B cell (primary cell): ENCODE measurements at regions not wholly inside any gene's neighbourhood (a gene's known extent, or its start where the extent isn't known, plus 50 kb on each side); places are given as distances from the start of the nearest gene placed in this dataset.

Source experiments
- EZH2 ChIP-seq: IDR thresholded peaks from 2 replicates; pipeline ENCODE4 v1.6.1; 2012; ENCODE audit warnings: borderline replicate concordance, low read depth, mild to moderate bottlenecking, moderate library complexity, low read length; ENCODE audit not compliant: insufficient read depth, poor library complexity, severe bottlenecking
- TF ChIP-seq, protein P1 (sequence below): fragments of 200-600 bp; IDR thresholded peaks from one replicate; pipeline ENCODE4 v1.8.0; 2022; ENCODE audit warnings: antibody characterized with exemption, mild to moderate bottlenecking

DNA sequence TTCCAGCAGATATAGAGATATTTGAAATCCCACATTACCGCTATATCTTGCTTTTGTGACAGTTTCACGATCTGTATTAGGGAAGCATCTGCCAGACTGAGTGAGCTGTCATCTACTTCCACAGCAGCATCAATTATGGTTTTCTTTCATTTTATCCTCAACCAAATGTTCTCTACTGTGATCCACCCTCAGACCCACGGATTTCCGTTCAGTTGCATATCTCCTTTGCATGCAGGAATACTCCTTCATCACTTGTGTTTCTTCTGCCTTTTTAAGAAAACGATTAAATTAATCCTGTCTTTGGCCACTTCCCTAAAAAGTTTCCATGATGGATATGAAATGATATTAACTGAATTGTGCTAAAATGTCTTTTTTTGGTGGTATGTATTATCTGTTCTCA lies 262.1 kb upstream of the ADGRB3 start:
- TF ChIP-seq, protein P1, sequence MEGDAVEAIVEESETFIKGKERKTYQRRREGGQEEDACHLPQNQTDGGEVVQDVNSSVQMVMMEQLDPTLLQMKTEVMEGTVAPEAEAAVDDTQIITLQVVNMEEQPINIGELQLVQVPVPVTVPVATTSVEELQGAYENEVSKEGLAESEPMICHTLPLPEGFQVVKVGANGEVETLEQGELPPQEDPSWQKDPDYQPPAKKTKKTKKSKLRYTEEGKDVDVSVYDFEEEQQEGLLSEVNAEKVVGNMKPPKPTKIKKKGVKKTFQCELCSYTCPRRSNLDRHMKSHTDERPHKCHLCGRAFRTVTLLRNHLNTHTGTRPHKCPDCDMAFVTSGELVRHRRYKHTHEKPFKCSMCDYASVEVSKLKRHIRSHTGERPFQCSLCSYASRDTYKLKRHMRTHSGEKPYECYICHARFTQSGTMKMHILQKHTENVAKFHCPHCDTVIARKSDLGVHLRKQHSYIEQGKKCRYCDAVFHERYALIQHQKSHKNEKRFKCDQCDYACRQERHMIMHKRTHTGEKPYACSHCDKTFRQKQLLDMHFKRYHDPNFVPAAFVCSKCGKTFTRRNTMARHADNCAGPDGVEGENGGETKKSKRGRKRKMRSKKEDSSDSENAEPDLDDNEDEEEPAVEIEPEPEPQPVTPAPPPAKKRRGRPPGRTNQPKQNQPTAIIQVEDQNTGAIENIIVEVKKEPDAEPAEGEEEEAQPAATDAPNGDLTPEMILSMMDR, result no peak
- no peak for TF ChIP-seq EZH2
